BE2C (cell line): ENCODE measurements at regions not wholly inside any gene's neighbourhood (a gene's known extent, or its start where the extent isn't known, plus 50 kb on each side); places are given as distances from the start of the nearest gene placed in this dataset.

Experiments
- DNase-seq: peaks from one replicate; pipeline ENCODE4 v3.0.0-alpha.2; 2020
- H3K27me3 ChIP-seq: fragments of 250-450 bp; sonication (Bioruptor Pico); 2 replicates; pipeline ENCODE4 v1.5.1; 2020; ENCODE audit warnings: mild to moderate bottlenecking
- H3K36me3 ChIP-seq: fragments of 250-450 bp; sonication (Bioruptor Pico); 2 replicates; pipeline ENCODE4 v1.5.1; 2020; ENCODE audit warnings: mild to moderate bottlenecking
- H3K4me1 ChIP-seq: fragments of 250-450 bp; sonication (Bioruptor Pico); 2 replicates; pipeline ENCODE4 v1.5.1; 2020
- H3K4me3 ChIP-seq: 2 replicates; pipeline ENCODE4 v1.5.1; 2011; ENCODE audit warnings: low read depth, low read length
- H3K9me3 ChIP-seq: fragments of 250-450 bp; sonication (Bioruptor Pico); 2 replicates; pipeline ENCODE4 v1.5.1; 2020
- TF ChIP-seq, protein P1 (sequence below): IDR thresholded peaks from 2 replicates; pipeline ENCODE4 v1.5.1; 2012; ENCODE audit warnings: mild to moderate bottlenecking, low read depth, low read length

DNA sequence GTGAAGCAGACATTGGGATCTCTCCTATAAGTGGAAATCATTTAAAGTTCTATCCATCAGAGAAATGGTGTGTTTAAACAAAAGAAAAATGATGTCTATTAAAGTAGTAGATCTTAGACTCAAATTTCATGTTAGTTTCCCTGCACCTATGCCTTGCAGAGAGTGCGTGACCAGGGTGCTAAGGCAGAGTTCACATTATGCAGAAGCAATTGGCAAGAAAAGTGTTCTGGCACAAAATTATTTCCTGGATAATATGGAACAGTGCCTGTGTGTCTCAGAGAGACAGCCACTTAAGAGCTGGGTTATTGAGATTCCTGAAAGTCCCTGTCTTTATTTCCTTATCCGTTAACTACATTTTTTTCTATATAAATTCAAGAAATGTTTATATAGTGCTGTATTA is 457.0 kb downstream of the CDH8 start:
- Histone ChIP-seq H3K9me3 (no peaks in the 10 kb centered on the region), H3K4me3 (no peak overlapping the region), H3K4me1 (no peaks in the 10 kb centered on the region), H3K36me3 (no peaks in the 10 kb centered on the region), H3K27me3 (no peaks in the 10 kb centered on the region)
- DNase-seq: no peak
- TF ChIP-seq, protein P1, sequence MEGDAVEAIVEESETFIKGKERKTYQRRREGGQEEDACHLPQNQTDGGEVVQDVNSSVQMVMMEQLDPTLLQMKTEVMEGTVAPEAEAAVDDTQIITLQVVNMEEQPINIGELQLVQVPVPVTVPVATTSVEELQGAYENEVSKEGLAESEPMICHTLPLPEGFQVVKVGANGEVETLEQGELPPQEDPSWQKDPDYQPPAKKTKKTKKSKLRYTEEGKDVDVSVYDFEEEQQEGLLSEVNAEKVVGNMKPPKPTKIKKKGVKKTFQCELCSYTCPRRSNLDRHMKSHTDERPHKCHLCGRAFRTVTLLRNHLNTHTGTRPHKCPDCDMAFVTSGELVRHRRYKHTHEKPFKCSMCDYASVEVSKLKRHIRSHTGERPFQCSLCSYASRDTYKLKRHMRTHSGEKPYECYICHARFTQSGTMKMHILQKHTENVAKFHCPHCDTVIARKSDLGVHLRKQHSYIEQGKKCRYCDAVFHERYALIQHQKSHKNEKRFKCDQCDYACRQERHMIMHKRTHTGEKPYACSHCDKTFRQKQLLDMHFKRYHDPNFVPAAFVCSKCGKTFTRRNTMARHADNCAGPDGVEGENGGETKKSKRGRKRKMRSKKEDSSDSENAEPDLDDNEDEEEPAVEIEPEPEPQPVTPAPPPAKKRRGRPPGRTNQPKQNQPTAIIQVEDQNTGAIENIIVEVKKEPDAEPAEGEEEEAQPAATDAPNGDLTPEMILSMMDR: no peak

DNA sequence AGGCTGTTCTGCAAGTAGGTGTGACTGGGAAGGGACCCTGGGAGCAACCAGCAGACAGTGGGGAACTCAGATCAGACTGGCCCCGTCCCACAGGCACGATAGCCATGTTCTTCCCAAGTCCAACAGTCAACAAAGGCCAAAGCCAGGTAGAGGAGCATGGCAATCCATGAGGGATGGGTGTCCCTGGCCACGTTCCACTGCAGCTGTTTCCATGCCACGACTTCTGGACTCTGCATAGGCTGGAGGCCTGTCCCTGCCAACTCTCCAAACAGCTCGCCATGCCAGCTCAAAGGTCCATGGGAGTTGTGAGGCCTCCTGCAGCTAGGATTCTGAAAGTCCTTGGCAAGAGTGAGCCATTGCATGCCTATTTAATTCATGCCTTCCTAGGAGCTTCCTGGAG is 459.8 kb downstream of the CDH8 start:
- H3K4me3 ChIP-seq: no peak overlapping the region
- H3K4me1 ChIP-seq: no peaks in the 10 kb centered on the region
- DNase-seq: no peak
- H3K9me3 ChIP-seq: no peaks in the 10 kb centered on the region
- no peaks in the 10 kb centered on the region for H3K36me3 ChIP-seq
- TF ChIP-seq, protein P1: no peak
- H3K27me3 ChIP-seq: no peaks in the 10 kb centered on the region

DNA sequence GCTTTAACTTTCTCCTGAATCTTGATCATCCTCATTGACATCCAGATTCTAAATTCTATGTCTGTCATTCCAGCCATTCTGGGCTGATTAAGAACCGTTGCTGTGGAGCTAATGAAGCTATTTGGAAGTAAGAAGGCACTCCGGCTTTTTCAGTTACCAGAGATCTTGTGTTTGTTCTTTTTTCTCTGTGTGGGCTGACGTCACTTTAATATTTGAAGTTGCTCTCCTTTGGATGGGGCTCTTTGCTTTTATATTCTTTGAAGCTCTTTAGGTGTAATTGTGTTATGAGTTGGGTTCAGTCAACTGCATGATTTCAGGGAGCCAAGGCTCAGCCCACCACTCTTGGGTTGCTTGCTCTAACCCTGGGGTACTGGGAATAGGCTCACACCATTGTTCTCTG is 460.6 kb downstream of the CDH8 start:
- Histone ChIP-seq H3K9me3 (no peaks in the 10 kb centered on the region), H3K4me3 (no peak overlapping the region), H3K4me1 (no peaks in the 10 kb centered on the region), H3K36me3 (no peaks in the 10 kb centered on the region), H3K27me3 (no peaks in the 10 kb centered on the region)
- no peak for DNase-seq
- TF ChIP-seq, protein P1: no peak

DNA sequence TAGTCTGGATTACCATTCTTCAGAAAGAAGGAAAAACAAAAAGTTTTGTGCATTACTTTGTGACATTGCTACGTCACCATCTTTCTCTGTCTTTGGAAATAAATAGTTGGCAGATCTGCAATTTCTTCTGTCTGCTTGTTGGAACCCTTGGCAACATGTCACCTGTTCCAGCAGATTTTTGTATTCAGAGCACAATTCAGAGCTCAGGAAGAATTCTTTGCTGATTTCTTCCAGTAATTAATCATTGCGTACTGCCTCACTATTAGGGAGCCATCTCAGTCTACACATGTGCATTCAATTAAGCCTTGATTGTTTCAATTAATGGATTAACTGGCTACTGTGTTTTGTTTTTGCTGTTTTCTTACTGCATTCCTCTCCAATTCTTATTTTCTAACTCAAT is 467.2 kb downstream of the CDH8 start:
- no peak for DNase-seq
- no peaks in the 10 kb centered on the region for H3K36me3 ChIP-seq
- H3K27me3 ChIP-seq: no peaks in the 10 kb centered on the region
- no peaks in the 10 kb centered on the region for H3K9me3 ChIP-seq
- no peak overlapping the region for H3K4me3 ChIP-seq
- TF ChIP-seq, protein P1: no peak
- no peaks in the 10 kb centered on the region for H3K4me1 ChIP-seq

DNA sequence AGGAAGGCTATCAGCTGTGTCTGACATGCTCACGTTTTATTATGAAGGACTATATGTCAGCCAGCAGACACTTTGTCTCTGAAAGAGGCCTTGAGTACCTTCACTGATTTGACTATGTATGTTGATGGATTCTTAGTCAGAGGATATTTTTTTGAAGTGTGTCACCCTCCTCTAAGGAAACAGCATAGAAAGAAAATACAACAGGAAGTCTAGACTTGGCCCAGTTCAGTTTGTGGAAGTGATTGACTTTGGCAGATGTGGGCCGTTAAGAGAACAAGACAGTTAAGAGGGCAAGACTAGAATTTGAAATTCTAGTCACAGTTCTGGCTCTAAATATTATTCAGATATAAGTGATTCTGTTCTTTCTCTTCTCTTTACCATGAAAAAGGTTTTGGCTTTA is 471.5 kb downstream of the CDH8 start:
- Histone ChIP-seq H3K9me3 (no peaks in the 10 kb centered on the region; the same call in 1 of the 2 replicates), H3K36me3 (no peaks in the 10 kb centered on the region), H3K27me3 (no peaks in the 10 kb centered on the region), H3K4me3 (no peak overlapping the region), H3K4me1 (no peaks in the 10 kb centered on the region)
- no peak for DNase-seq
- TF ChIP-seq, protein P1: no peak

DNA sequence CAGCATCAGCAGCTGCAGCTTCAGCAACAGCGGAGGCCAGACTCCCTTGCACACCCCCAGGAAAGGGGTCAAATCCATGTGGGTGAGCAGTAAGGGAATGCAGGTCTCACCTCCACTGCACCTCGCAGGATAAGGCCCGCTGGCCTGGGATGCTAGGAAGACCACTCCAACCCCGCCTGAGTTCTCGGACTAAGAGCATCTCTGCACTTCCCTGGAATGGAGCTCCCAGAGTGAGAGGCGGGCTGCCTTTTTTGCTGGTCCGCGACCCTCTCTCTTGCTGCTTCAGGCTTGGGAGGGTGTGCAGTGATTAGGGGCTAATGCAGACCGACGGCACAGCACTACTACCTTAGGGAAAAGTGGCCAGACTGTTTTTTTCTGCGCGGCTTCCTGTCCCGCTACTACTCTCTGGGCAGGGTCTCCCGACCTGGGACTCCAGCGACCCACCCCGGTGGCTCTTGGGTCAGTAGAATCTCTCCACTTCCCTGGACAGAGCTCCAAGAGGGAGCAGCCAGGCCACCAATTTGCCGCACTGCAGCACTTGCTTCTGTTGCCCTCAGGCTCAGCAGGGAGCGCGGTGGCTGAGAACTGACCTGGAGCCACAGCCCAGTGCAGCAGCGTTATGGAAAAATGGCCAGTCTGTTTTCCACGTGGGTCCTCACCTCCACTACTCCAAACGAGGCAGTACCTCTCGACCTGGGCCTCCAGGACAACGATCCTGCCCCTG is 480.4 kb downstream of the CDH8 start:
- no peak overlapping the region for H3K4me3 ChIP-seq
- no peak for DNase-seq
- H3K9me3 ChIP-seq: no peaks in the 10 kb centered on the region
- H3K4me1 ChIP-seq: no peaks in the 10 kb centered on the region
- TF ChIP-seq, protein P1: no peak
- H3K36me3 ChIP-seq: no peaks in the 10 kb centered on the region
- no peaks in the 10 kb centered on the region for H3K27me3 ChIP-seq
